ENCODE measurements at regions not wholly inside any gene's neighbourhood (a gene's known extent, or its start where the extent isn't known, plus 50 kb on each side); places are given as distances from the start of the nearest gene placed in this dataset.

GRCh38 chr13:73662833-73663232 is 471.4 kb downstream of the KLF12 start:
- Histone ChIP-seq H3K9me3 (ENCODE audit: low read length) (no peaks in the 10 kb centered on the region), H3K9ac (ENCODE audit: low read length) (no peak overlapping the region), H3F3A (ENCODE audit: insufficient read depth, low read length, poor library complexity, severe bottlenecking) (no peaks in the 10 kb centered on the region), H3K79me2 (replicated peaks; ENCODE audit: insufficient read depth, low read length) (no peaks in the 10 kb centered on the region), H3K9me2 (ENCODE audit: insufficient read depth, low read length) (no peaks in the 10 kb centered on the region), H3K4me3 (ENCODE audit: low read length) (no peak overlapping the region), H3K36me3 (ENCODE audit: insufficient read depth, low read length) (no peaks in the 10 kb centered on the region), H3K27me3 (ENCODE audit: insufficient read depth, low read depth, low read length) (no peaks in the 10 kb centered on the region), H2AFZ (ENCODE audit: low read depth, low read length) (no peak overlapping the region), H3K27ac (ENCODE audit: low read length) (no peak overlapping the region), H4K20me1 (ENCODE audit: insufficient read depth) (no peaks in the 10 kb centered on the region), H3K4me2 (ENCODE audit: low read length) (no peak overlapping the region)
- TF ChIP-seq SMC3 (conservative IDR thresholded peaks at IDR 0.05; ENCODE audit: poor library complexity): no peak
- no peak for TF ChIP-seq REST (IDR thresholded peaks at IDR 0.05; ENCODE audit: borderline replicate concordance)
- TF ChIP-seq MXI1 (conservative IDR thresholded peaks at IDR 0.05; ENCODE audit: poor library complexity, severe bottlenecking): no peak
- TF ChIP-seq TAF1 (IDR thresholded peaks at IDR 0.05; ENCODE audit: low read depth): no peak
- no peak for TF ChIP-seq POLR2AphosphoS5 (IDR thresholded peaks at IDR 0.05)
- no peak for TF ChIP-seq EZH2 (IDR thresholded peaks at IDR 0.05; ENCODE audit: borderline replicate concordance, insufficient read depth, low read length, poor library complexity, severe bottlenecking)
- no peak for TF ChIP-seq RAD21 (conservative IDR thresholded peaks at IDR 0.05)
- TF ChIP-seq EP300 (conservative IDR thresholded peaks at IDR 0.05; ENCODE audit: poor library complexity, severe bottlenecking): no peak
- TF ChIP-seq, protein P1, sequence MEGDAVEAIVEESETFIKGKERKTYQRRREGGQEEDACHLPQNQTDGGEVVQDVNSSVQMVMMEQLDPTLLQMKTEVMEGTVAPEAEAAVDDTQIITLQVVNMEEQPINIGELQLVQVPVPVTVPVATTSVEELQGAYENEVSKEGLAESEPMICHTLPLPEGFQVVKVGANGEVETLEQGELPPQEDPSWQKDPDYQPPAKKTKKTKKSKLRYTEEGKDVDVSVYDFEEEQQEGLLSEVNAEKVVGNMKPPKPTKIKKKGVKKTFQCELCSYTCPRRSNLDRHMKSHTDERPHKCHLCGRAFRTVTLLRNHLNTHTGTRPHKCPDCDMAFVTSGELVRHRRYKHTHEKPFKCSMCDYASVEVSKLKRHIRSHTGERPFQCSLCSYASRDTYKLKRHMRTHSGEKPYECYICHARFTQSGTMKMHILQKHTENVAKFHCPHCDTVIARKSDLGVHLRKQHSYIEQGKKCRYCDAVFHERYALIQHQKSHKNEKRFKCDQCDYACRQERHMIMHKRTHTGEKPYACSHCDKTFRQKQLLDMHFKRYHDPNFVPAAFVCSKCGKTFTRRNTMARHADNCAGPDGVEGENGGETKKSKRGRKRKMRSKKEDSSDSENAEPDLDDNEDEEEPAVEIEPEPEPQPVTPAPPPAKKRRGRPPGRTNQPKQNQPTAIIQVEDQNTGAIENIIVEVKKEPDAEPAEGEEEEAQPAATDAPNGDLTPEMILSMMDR (IDR thresholded peaks at IDR 0.05; ENCODE audit: poor library complexity, severe bottlenecking): no peak

- Histone ChIP-seq H3K27me3 (ENCODE audit: insufficient read depth, low read depth, low read length) (no peaks in the 10 kb centered on the region), H3K79me2 (replicated peaks; ENCODE audit: insufficient read depth, low read length) (no peaks in the 10 kb centered on the region), H3K4me3 (ENCODE audit: low read length) (no peak overlapping the region), H3K36me3 (ENCODE audit: insufficient read depth, low read length) (no peaks in the 10 kb centered on the region), H2AFZ (ENCODE audit: low read depth, low read length) (no peak overlapping the region), H3K27ac (ENCODE audit: low read length) (no peak overlapping the region), H3K9ac (ENCODE audit: low read length) (no peak overlapping the region), H3K9me2 (ENCODE audit: insufficient read depth, low read length) (no peaks in the 10 kb centered on the region), H3K9me3 (ENCODE audit: low read length) (no peaks in the 10 kb centered on the region), H4K20me1 (ENCODE audit: insufficient read depth) (no peaks in the 10 kb centered on the region), H3K4me2 (ENCODE audit: low read length) (no peak overlapping the region), H3F3A (ENCODE audit: insufficient read depth, low read length, poor library complexity, severe bottlenecking) (no peaks in the 10 kb centered on the region)
- no peak for TF ChIP-seq EP300 (conservative IDR thresholded peaks at IDR 0.05; ENCODE audit: poor library complexity, severe bottlenecking)
- TF ChIP-seq, protein P1 (IDR thresholded peaks at IDR 0.05; ENCODE audit: poor library complexity, severe bottlenecking): no peak
- TF ChIP-seq MXI1 (conservative IDR thresholded peaks at IDR 0.05; ENCODE audit: poor library complexity, severe bottlenecking): no peak
- TF ChIP-seq POLR2AphosphoS5 (IDR thresholded peaks at IDR 0.05): no peak
- no peak for TF ChIP-seq EZH2 (IDR thresholded peaks at IDR 0.05; ENCODE audit: borderline replicate concordance, insufficient read depth, low read length, poor library complexity, severe bottlenecking)
- TF ChIP-seq REST (IDR thresholded peaks at IDR 0.05; ENCODE audit: borderline replicate concordance): no peak
- no peak for TF ChIP-seq SMC3 (conservative IDR thresholded peaks at IDR 0.05; ENCODE audit: poor library complexity)
These were observed 472.3 kb downstream of the KLF12 start for GRCh38 chr13:73661687-73662425.

All from neural cell (in vitro differentiated cells).